Epithelial cell of prostate (primary cell): ENCODE measurements at regions not wholly inside any gene's neighbourhood (a gene's known extent, or its start where the extent isn't known, plus 50 kb on each side); places are given as distances from the start of the nearest gene placed in this dataset.
A peak's percentile ranks its signal among the peaks of the same experiment; 100 is the strongest.
"Not testable (repeated sequence)": the region's sequence is repeated elsewhere in the genome, so short reads cannot be mapped to it uniquely, and the experiment has no call there.

Experiments used
- DNase-seq: peaks from one replicate; pipeline ENCODE4 v3.0.0-alpha.2; 2011; ENCODE audit warnings: low read depth, low spot score
- H3K27ac ChIP-seq: fragments of 450-650 bp; 2 replicates; pipeline ENCODE4 v1.5.1; 2017; ENCODE audit warnings: mild to moderate bottlenecking

DNA sequence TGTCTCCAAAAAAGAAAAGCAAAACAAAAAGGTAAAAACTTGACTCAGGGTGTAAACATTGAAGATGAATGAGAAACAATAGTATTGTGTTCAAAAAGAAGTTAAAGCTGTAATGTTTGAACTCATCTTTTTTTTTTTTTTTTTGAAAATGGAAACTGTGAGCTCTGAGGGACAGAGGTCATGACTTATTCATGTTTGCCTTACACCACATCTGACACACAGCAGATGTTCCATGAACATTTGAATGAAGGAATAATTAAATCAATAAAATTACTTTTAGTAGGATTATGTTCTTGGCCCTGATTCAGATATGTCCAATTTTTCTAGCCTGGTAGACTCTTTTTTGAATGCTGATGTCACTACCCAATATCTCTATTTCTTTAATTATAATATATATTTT is 95.7 kb upstream of the MED13 start:
- H3K27ac ChIP-seq, result no peak overlapping the region
- DNase-seq, result no peak

- no peak for DNase-seq
- no peak overlapping the region for H3K27ac ChIP-seq
Measured at GRCh38 chr17:62159994-62160393, 94.9 kb upstream of the MED13 start.

DNA sequence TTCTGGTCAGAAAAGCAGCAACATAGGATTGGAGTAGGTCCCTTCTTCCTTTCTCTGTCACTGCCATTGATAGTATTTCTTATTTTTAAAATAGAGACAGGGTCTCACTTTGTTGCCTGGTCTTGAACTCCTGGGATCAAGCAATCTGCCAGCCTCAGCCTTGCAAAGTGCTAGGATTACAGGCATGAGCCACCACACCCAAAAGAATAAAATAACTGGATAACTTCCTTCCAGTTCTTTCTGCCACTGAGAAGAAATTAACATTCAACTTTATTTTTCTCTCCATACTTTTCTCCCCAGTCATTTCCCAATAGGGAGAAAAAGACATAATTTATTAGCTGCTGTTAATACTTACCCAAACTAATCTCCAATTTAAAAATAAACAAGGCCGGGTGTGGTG is 91.9 kb upstream of the MED13 start:
- H3K27ac ChIP-seq, result no peak overlapping the region
- no peak for DNase-seq

GRCh38 chr17:62154909-62155308 is 89.8 kb upstream of the MED13 start:
- no peak for DNase-seq
- no peak overlapping the region for H3K27ac ChIP-seq

DNA sequence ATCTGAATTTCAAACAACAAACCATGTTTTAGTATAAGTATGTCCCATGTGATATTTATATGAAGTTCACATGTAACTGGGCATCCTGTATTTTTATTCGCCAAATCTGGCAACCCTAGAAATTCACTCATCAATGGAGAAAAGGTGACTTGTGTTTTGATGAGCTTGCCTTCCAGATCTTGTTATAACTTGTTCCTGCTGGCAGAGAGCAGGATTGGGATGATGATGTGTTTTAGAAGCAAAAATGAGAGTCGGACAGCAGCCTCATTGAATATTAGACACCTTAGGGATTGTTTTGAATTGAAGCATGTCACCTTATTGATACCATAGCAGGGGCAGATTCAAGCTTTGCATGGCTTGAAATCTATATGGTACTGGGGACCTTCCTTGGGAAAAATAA is 85.4 kb upstream of the MED13 start:
- no peak overlapping the region for H3K27ac ChIP-seq
- peak; percentile 24 for DNase-seq

DNA sequence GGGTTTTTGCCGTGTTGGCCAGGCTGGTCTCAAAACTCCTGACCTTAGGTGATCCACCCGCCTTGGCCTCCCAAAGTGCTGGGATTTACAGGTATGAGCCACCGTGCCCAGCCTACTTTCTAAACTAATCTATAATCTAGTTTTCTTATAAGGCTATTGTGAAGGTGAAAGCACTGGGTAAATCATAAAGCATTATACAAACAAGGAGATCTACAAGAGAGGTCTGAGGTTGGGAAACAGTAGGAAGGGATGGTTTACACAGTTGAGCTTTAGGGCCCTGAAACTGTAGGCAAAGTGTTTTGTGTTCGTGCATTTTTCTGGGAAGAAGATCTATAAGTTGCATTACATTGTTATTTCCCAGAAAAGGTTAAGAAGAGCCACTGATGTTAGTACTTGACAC is 84.9 kb upstream of the MED13 start:
- H3K27ac ChIP-seq, result no peak overlapping the region
- DNase-seq, result no peak

DNA sequence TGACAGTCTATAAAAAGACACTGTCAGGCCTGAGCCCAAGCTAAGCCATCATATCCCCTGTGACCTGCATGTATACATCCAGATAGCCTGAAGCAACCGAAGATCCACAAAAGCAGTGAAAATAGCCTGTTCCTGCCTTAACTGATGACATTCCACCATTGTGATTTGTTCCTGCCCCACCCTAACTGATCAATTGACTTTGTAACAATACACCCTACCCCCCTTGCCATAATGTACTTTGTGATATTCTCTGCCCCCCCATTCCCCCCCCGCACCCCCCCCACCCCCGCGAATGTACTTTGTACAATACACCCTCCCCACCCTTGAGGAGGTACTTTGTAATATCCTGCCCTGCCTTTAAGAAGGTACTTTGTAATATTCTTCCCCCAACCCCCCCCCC is 82.2 kb upstream of the MED13 start:
- H3K27ac ChIP-seq, result no peak overlapping the region
- DNase-seq, result no peak

DNA sequence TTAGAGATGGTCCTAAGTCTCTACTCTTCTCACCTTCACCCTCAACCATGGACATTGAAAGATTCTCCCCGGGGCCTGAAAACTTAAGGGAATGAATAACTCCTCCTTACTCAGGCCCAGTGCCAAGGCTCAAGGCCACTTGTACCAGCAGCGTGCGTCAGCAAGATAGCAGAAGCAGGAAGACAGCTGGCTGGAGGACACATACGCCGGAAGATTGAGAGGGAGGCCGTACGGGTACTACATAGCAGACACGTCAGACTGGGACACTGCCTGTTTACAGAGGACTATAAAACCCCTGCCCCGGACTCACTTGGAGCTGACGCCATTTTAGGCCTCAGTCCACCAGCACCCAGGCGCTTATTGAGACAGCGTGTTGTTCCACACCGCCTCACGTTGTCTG is 75.8 kb upstream of the MED13 start:
- no peak for DNase-seq
- no peak overlapping the region for H3K27ac ChIP-seq

DNA sequence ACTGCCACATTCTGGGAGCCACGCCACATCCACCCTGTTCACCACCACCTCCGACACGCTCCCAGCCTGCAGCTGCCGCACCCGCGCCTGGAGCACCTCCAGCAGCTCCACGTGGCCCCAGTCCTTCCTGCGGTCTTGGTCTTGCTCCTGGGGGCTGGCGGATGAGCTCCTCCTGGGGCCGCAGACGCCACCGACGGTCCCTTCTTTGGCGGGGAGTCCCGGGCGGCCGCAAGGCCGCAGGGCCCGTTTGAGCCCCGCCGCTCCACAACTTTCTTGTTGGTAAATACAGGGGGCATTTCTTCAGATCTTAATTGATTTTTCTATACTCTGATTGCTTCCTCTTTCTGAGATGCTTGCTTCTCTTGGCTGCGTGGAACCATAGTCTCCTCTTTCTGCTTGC is 75.3 kb upstream of the MED13 start:
- no peak overlapping the region for H3K27ac ChIP-seq
- no peak for DNase-seq

DNA sequence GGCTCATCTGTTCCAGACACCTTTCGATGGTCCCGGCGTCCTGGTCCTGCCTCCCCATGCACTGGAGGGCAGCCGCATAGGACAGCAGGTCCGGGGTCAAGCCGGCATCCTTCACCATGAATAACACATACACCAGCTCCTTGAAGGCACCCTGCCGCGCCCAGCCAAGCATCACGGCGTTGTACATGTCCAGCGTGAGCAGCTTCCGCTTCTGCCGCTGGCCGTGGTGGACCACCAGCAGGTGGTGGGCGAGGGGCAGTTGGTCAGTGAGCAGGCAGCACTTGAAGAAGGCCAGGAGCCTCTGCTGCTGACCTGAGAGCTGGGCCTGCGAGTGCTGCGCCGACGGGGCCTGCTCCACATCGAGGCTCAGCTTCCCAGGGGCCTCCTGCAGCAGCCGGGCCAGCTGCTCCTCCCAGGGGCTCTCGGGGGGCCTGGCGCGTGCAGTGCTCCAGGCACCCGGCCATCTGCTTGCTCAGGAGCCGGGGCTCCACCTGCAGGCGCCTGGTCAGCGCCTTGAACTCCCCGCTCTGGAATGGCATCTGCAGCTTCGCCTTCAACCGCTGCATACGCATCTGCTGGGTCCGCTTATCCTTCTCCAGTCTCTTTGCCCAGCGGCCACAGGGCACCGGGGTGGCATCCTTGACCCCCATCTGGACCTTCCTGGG is 74.7 kb upstream of the MED13 start:
- H3K27ac ChIP-seq, result not testable (repeated sequence)

GRCh38 chr17:62139141-62139540 is 74.1 kb upstream of the MED13 start:
- no peak for DNase-seq
- no peak overlapping the region for H3K27ac ChIP-seq

More for the DNA sequence above, 74.7 kb upstream of the MED13 start:
- DNase-seq, result not testable (repeated sequence)

DNA sequence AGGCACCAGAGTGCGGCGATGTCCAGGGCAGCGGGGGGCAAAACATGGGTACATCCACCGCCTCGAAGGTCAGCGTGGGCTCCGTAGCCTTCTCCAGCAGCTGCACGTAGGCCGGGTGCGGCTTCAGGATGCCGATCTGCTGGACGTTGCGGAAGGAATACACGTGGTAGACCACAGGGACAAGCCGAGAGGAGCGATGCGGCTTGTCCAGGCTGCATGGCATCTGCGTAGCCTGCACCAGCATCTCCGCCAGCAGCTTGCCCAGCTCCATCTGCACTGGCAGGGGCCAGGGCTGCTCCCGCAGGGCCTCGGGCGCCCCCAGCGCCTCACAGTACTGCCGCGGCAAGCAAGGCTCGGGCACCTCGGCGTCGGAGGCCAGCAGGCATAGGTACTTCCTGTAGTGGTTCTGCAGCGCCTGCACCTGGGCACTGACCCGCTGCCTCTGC is 73.6 kb upstream of the MED13 start:
- H3K27ac ChIP-seq, DNase-seq: not testable (repeated sequence)

DNA sequence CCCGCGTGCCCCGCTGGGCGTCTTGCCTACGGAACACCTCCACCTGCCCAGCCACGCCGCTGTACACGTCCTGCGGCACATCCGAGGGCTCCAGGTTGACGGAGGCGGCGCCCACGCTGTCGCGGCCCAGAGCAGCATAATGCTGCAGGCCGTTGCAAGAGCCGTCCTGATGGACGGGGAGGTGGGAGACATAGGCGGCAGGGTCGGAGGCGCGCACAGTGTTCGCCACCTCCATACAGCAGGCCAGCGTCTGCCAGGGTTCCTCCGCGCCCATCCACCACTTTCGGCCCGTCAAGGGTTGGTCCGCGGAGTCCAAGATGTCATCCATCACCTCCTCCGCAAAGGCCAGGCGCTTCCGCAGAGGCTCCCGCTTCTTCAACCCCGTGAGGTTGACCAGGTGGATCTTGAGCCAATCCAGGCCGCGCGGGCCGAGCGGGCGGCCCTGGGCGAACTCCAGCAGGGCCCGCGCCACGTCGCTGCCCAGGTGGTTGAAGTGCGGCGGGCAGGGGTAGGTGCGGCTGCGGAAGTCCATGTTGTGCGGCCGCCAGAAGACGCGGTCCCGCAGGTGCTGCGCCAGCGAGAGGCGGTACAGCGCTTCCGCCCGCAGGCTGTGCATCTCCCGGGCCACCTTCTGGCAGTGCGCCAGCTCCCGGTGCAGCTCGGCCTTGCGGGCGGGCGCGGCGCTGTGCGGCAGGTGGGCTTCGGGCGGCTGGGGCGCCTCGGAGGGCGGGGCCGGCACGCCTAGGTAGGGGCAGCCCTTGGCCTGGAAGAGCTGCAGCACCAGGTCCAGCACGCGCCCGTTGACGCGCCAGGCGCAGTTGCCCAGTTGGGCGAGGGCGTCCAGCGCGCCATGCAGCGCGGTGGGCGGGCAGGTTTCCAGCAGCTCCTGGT is 72.9 kb upstream of the MED13 start:
- DNase-seq, result not testable (repeated sequence)

GRCh38 chr17:62137013-62137733 is 72.1 kb upstream of the MED13 start:
- not testable (repeated sequence) for DNase-seq, H3K27ac ChIP-seq

More for the DNA sequence above, 72.9 kb upstream of the MED13 start:
- not testable (repeated sequence) for H3K27ac ChIP-seq

DNA sequence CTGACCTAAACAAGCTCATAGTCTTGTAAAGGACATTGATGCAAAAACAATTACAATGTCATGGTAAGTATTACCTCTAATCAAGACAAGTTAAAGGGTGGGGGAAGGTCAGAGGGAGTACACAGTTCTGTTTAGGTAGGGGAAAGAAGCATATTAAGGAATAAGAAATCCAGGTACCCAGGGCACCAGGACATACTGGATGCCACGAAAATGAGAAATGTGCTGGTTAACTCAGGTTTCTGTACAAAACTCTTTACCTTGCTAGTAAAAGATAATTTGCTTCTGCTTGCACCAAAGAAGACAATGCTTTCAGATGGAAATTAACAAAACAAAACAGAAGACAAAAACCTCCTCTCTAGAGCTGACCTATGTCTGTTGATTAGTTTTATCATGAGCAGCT is 70.7 kb upstream of the MED13 start:
- no peak for DNase-seq
- H3K27ac ChIP-seq, result no peak overlapping the region

DNA sequence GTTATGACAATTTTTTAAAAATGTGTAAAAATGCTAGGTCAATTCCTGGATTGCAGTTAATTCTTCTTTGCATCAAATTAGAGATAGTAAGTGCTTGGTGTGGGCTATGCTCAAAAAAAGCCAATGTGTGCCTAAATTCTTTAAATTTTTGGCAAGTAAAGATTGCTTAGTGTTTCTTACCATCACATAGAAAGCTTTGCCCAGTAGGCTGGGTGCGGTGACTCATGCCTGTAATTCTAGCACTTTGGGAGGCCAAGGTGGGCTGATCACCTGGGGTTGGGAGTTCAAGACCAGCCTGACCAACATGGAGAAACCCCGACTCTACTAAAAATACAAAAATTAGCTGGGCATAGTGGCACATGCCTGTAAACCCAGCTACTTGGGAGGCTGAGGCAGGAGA is 70.0 kb upstream of the MED13 start:
- DNase-seq, result not testable (repeated sequence)

DNA sequence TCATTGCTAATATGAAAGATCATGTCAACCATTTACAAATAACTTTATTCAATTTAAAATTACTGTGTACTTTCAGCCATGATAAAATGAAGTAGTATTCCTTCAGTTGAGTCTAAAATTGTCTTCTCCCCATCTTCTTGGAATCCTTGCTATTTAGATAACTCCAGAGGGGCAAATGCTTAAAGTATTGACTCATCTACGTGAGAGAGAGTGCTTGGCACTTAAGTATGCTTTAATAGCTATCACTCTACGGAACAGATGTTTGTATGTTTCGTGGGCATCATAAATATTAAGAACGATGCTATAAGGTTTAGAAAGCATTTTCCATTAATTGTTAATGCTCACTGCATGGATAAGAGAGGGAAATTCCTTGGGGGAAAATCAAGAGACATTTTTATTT is 69.3 kb upstream of the MED13 start:
- H3K27ac ChIP-seq, result no peak overlapping the region
- DNase-seq, result no peak

More for the DNA sequence above, 70.0 kb upstream of the MED13 start:
- H3K27ac ChIP-seq, result not testable (repeated sequence)

DNA sequence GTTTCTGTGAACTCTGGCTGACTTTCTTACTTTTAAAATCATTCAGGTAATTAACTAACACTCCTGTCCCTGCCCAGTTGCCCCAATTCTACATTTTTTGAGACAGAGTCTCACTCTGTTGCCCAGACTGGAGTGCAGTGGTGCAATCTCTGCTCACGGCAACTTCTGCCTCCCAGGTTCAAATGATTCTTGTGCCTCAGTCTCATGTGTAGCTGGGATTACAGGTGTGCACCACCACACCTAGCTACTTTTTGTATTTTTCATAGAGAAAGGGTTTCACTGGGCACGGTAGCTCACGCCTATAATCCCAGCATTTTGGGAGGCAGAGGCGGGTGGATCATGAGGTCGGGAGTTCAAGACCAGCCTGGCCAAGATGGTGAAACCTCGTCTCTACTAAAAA is 66.2 kb upstream of the MED13 start:
- DNase-seq, H3K27ac ChIP-seq: not testable (repeated sequence)

- no peak for DNase-seq
- no peak overlapping the region for H3K27ac ChIP-seq
Measured at GRCh38 chr17:62130739-62131138, 65.7 kb upstream of the MED13 start.

DNA sequence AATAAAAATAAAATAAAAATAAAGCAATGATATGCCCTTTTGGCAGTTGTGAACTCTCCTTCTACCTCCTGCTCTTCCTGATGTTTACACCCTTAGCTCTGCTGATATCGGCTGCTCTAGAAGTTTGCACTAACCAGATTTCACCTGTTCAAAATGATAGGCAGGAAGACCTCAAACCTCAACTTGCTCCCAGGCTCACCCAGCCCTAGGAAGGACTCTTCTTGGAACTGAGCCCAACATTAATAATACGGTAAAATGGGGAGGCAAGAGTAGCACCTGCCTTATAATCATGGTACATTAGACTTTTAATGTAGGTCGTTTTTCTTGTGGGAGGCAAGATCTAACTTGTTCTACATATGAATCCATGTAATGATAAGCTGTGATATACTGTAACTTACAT is 61.2 kb upstream of the MED13 start:
- no peak for DNase-seq
- no peak overlapping the region for H3K27ac ChIP-seq

GRCh38 chr17:62125307-62125706 is 60.2 kb upstream of the MED13 start:
- DNase-seq, result no peak
- H3K27ac ChIP-seq, result no peak overlapping the region
